HG03460 (cell line): ENCODE measurements at regions not wholly inside any gene's neighbourhood (a gene's known extent, or its start where the extent isn't known, plus 50 kb on each side); places are given as distances from the start of the nearest gene placed in this dataset.
A peak's percentile ranks its signal among the peaks of the same experiment; 100 is the strongest.

Source experiments
- ATAC-seq: cut with Tn5 transposase; IDR thresholded peaks from one replicate; pipeline ENCODE4 v1.9.1; 2021; ENCODE audit not compliant: unreplicated experiment

GRCh38 chr1:199038156-199038555 lies 399.3 kb downstream of the PTPRC start:
- no peak for ATAC-seq

- ATAC-seq = no peak
These were observed 401.5 kb downstream of the PTPRC start for GRCh38 chr1:199040076-199040905.

DNA sequence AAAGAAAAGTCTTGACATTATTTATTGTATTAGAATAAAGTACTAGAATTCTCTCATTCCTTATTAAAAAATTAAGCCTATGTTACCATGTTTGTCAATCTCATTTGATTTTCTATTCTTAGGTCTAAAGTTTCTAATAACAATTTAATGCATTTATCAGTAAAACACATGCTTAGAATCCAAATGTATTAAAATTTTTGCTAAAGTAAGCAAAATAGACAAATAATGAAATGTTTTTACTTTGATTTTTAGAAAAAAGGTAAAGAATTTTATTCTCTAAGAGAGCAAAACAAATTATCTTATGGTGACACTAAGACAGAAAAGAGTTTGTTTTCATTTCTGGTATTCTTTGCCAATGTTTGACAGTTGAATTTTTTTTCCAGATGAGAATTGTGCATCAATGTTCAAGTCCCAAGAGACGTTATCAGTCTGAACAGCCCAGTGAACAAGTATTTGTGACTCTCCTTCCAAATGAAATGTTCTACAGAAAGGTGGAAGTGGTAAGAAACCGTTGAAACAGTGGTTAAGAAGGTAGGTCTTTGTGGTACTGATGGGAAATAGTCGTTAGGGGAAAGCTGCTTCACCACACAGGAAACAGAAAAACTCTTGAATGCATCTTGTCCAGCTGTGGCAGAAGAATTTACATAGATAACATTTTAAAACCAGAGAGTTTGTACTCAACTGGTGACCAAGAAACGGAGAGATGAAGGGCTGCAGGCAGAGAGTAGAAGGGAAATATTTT lies 402.5 kb downstream of the PTPRC start:
- ATAC-seq = peak; percentile 98

DNA sequence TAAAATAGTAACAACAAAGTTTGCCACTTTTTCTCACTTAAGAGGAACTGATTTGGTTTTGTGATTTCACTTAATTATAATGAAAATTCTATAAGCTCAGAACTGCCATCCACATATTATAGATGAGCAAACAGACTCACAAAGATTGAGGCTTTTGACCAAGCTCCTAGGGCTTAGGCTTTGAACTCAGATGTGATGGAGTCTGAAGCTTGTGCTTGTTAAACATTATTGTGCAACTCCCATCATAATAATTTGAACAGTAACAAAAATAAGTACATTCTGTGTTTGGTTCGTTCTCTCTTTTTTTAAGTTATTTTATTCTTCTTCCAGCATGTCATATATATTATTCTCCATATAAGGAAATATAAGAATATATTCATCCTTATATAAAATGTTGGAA lies 403.4 kb downstream of the PTPRC start:
- ATAC-seq = no peak

DNA sequence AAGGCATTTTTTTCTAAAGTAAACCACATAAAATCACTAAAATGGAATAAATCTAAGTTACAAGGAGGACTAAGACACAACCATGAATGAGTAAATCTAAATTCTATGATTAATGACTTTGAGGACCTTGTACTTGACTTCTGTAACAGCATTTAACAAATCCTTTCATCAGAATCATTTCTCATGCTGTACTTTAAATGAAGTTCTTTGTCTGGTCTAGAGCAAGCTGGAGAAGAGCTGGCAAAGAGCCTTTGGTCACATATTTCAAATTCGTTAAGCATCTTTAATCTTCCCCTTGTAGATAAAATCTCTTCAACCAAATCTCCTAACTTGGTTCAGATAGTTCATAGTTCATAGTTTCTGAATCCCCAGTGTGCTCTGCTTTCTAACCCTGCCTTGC lies 405.4 kb downstream of the PTPRC start:
- no peak for ATAC-seq

- no peak for ATAC-seq
These were observed 407.8 kb downstream of the PTPRC start for GRCh38 chr1:199046618-199047017.

- ATAC-seq = no peak
These were observed 415.9 kb downstream of the PTPRC start for GRCh38 chr1:199054694-199055093.

DNA sequence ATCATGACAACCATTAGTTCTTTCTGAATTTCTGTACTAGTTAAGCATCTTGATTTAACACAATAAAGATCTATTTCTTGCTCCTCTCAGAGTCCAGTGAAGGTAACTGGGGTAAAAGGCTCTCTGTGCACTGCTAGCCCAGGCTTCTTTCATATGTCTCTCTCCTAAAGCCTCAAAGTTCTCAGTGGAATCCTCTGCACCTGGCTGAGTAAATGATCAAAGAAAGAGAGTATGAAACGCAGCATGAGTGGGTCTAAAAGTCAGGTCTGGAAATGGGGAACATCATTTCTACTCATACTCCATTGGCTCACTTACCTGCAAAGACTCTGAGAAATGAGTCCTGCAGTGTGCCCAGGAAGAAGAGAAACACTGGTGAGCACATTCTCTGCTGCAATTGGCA lies 418.5 kb downstream of the PTPRC start:
- ATAC-seq = no peak

- no peak for ATAC-seq
These were observed 419.4 kb downstream of the PTPRC start for GRCh38 chr1:199058281-199058680.

DNA sequence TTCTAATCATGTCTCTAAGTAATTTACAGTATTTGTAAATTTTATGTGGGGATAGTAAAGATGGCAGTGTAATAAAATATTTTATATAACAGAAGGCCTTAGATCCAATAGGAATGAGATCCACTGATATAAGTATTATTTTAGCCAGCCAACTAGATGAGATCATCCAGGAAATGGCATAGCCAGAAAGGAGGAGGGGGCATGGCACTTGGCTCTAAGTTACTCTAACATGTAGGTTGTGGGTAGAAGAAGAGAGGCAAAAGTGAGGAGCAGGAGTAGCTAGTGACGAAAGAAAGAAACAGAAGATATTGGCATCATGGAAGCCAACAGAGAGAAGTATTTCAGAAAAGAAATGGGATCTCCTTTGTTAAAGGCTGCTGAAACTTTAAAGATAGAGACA lies 426.1 kb downstream of the PTPRC start:
- no peak for ATAC-seq

- peak; percentile 92 for ATAC-seq
These were observed 428.6 kb downstream of the PTPRC start for GRCh38 chr1:199067483-199067882.

GRCh38 chr1:199071080-199071479 lies 432.2 kb downstream of the PTPRC start:
- no peak for ATAC-seq

GRCh38 chr1:199073166-199073565 lies 434.3 kb downstream of the PTPRC start:
- ATAC-seq = no peak

- no peak for ATAC-seq
These were observed 437.0 kb downstream of the PTPRC start for GRCh38 chr1:199075792-199076191.

DNA sequence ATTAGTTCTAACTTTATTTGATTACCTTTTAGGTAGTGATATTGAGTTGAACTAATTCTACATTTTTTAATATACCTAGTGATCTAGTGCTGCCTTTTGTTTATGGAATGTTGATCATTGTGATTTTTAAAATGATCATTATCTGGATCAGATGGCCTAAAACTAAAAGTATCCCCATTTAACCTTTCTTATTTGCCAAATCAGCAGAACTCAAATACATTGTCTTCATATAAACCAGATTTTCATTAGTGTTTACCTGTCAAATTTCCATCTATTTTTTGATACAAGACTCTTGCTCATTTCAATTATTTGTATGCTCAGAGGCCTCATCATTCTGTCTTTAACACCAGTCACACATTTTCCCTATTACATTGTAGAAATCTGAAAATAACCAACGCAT lies 441.2 kb downstream of the PTPRC start:
- ATAC-seq = no peak

GRCh38 chr1:199081739-199082138 lies 442.9 kb downstream of the PTPRC start:
- peak; percentile 61 for ATAC-seq

- ATAC-seq = no peak
These were observed 444.0 kb downstream of the PTPRC start for GRCh38 chr1:199082778-199083389.

DNA sequence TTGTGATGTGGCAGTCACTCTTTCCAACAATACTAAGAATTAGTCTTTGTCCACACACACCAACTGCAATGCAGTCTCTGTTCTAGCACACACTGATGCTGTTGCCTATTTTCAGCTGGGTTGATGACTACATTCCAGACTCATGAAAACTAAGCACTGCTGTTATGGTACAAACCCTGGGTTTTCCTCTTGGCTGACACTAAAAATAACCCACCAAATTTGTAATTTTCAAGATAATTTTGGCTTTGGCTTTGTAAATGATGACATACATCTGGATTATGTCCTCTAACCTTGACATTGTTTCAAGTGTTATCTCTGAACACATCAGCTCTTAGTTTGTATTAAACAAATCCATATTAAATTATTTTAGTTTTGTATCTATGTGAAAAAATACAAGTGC lies 444.8 kb downstream of the PTPRC start:
- no peak for ATAC-seq

DNA sequence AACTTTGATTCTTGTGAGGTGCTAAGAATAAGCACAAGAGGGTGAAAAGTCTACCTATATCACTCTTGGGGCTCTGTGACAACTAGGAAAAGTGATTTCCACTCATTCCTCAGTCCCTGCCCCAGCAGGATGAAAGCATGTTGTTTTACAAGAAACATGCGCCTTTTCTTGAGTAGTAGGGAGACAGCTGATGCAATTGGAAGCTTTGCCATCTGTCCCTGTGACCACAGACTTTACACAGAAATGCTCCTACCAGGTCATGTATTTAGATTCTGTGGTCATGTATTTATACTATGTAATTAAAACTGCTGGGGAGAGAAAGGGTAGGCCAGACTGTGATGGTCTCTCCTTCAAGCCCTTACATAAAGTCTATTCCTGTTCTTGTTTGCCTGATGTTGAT lies 445.5 kb downstream of the PTPRC start:
- ATAC-seq = no peak

DNA sequence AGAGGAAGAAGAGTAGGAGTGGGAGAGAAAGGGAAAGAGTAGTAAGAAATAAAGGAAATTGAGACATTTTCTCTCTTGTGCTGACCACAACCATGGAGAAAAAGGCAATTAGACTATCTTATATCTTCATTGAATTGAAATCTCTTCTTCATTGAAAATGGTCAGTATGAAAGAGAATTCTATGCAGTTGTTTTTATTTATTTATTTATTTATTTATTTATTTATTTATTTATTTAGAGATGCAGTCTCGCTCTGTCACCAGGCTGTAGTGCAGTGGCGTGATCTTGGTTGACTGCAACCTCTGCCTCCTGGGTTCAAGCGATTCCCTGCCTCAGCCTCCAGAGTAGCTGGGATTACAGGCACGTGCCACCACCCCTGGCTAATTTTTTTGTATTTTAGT lies 447.1 kb downstream of the PTPRC start:
- ATAC-seq = no peak

GRCh38 chr1:199087144-199087543 lies 448.3 kb downstream of the PTPRC start:
- no peak for ATAC-seq
